ENCODE measurements at regions not wholly inside any gene's neighbourhood (a gene's known extent, or its start where the extent isn't known, plus 50 kb on each side); places are given as distances from the start of the nearest gene placed in this dataset.
A peak's percentile ranks its signal among the peaks of the same experiment; 100 is the strongest.

DNA sequence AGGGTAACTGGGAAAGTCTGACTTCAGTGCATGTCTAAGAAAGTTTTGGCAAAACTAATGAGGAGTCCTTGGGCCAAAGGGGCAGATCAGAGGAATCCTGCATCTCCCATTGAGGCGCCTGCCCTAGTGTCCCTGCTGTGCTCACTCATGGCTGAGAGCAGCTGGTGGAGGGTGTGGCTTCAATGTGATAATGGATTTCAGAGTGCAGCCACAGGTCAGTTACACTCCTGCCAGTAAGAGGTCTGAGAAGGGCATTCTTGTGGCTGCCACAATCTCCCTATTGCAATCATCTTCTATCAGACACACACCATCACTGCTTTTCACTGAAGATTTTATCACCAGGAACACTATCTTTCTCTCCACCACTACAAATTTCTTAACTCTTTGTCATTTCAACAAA lies 457.1 kb downstream of the MID1IP1 start:
- FAIRE-seq: no peak
- 53 to 65% methylated on average over 1 of the region's 1 CpG for WGBS, 2 donors
- Histone ChIP-seq H3K36me3 (no peaks in the 10 kb centered on the region), H3K4me3 (no peak overlapping the region), H3K9me3 (no peaks in the 10 kb centered on the region), H3K27ac (no peak overlapping the region), H3K4me1 (no peaks in the 10 kb centered on the region), H3K27me3 (no peaks in the 10 kb centered on the region)
- intact Hi-C loops (cut with DNase I): no loop called here
- no peak for ATAC-seq
- no peak for DNase-seq
- no peak for TF ChIP-seq CTCF (IDR thresholded peaks at IDR 0.05)

GRCh38 chrX:39260965-39261364 lies 459.7 kb downstream of the MID1IP1 start:
- H3K36me3 ChIP-seq: no peaks in the 10 kb centered on the region
- DNase-seq (no peak), FAIRE-seq (no peak), ATAC-seq (no peak)
- 56 to 69% methylated on average over 3 of the region's 3 CpGs for WGBS, 2 donors
- no peak overlapping the region for H3K4me3 ChIP-seq
- H3K27ac ChIP-seq: no peak overlapping the region
- H3K27me3 ChIP-seq: peaks cover 0 to 7% (median 0%) of the 10 kb centered on the region in 4 donors
- TF ChIP-seq CTCF (IDR thresholded peaks at IDR 0.05): no peak
- H3K9me3 ChIP-seq: no peaks in the 10 kb centered on the region
- intact Hi-C loops (cut with DNase I): no loop called here
- no peaks in the 10 kb centered on the region for H3K4me1 ChIP-seq

DNA sequence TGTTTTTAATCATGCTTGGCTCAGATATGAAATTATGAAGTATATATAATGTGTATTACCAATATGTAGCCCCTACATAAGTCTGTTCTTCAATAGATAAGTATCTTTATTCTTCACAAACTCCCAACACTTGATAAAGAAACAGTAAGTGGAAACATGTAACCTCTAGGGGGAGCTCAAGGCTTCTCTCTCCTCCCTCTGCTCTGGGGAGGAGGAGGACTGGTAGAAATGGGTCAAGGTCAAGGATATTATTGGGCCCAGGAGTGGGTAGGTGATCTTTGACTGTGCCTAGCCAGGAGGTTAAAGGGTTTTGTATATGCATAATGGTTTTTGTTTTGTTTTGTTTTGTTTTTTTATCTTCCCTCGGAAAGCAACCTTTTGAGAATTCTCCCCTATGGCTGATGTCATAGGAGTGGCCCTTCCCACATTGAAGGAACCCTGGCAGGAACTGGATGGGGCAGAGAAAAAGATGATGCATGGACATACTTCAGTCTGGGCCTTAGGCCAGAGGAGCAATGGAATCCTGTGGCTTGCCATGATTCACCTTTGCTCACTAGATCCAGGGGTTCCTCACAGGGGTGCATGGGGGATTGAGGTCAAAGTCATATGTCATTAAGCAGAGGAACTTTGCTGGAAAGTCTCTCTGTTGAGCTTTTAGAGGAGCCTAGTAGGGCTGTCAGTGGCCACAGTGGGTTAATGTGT lies 460.3 kb downstream of the MID1IP1 start:
- H3K4me1 ChIP-seq: no peaks in the 10 kb centered on the region
- ATAC-seq (peak in 2 of 4 donors; percentile 59 to 68), DNase-seq (no peak), FAIRE-seq (peak; percentile 74)
- no peak overlapping the region for H3K27ac ChIP-seq
- no peaks in the 10 kb centered on the region for H3K9me3 ChIP-seq
- 50 to 61% methylated on average over 1 of the region's 1 CpG for WGBS, 2 donors
- peaks cover 0 to 7% (median 0%) of the 10 kb centered on the region in 4 donors for H3K27me3 ChIP-seq
- H3K36me3 ChIP-seq: no peaks in the 10 kb centered on the region
- intact Hi-C loops (cut with DNase I): no loop called here
- no peak overlapping the region for H3K4me3 ChIP-seq
- peak in 2 of 4 donors; percentile 23 to 47 for TF ChIP-seq CTCF (IDR thresholded peaks at IDR 0.05)

GRCh38 chrX:39262641-39263040 lies 461.4 kb downstream of the MID1IP1 start:
- no peak for TF ChIP-seq CTCF (IDR thresholded peaks at IDR 0.05)

DNA sequence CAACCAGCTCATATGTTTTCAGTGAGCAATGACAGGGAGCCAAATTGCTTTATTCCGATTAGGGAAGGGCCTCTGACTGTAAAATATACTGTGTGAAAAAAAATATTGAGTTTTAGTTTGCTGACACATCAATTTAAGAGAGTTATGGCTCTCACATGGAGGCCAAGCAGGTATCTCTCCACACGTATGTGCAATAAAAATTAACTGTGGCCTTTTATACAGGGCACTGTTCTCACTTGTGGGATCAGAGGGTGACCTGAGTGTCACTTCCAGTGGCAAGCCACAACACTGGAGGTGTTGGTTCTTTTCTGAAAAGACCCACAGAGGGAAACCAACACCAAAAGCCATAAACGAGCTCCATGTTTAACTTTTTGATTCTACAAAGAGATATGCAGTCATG lies 462.8 kb downstream of the MID1IP1 start:
- no peaks in the 10 kb centered on the region for H3K4me1 ChIP-seq
- no peak overlapping the region for H3K4me3 ChIP-seq
- H3K27me3 ChIP-seq: peaks cover 0 to 7% (median 0%) of the 10 kb centered on the region in 4 donors
- no peak overlapping the region for H3K27ac ChIP-seq
- 40 to 70% methylated on average over 3 of the region's 3 CpGs for WGBS, 2 donors
- DNase-seq (no peak), ATAC-seq (no peak), FAIRE-seq (no peak)
- H3K9me3 ChIP-seq: no peaks in the 10 kb centered on the region
- TF ChIP-seq CTCF (IDR thresholded peaks at IDR 0.05): no peak
- H3K36me3 ChIP-seq: no peaks in the 10 kb centered on the region
- intact Hi-C loops (cut with DNase I): no loop called here

More at GRCh38 chrX:39262641-39263040, 461.4 kb downstream of the MID1IP1 start:
- Histone ChIP-seq H3K4me3 (no peak overlapping the region), H3K27ac (no peak overlapping the region), H3K36me3 (no peaks in the 10 kb centered on the region), H3K27me3 (peaks cover 0 to 7% (median 0%) of the 10 kb centered on the region in 4 donors), H3K4me1 (no peaks in the 10 kb centered on the region), H3K9me3 (no peaks in the 10 kb centered on the region)
- intact Hi-C loops (cut with DNase I): no loop called here
- 79 to 88% methylated on average over 2 of the region's 2 CpGs for WGBS, 2 donors
- FAIRE-seq: no peak
- no peak for DNase-seq
- ATAC-seq: no peak
